ENCODE measurements at regions not wholly inside any gene's neighbourhood (a gene's known extent, or its start where the extent isn't known, plus 50 kb on each side); places are given as distances from the start of the nearest gene placed in this dataset.
A peak's percentile ranks its signal among the peaks of the same experiment; 100 is the strongest.

- TF ChIP-seq POLR2A (IDR thresholded peaks at IDR 0.05) = no peak
- TF ChIP-seq CTCF (IDR thresholded peaks at IDR 0.05) = no peak
- Histone ChIP-seq H3K36me3 (replicated peaks in 1 of 2; ENCODE audit: insufficient read depth in 1 of 2, low read depth in 2 of 2) (no peaks in the 10 kb centered on the region), H3K4me1 (peaks cover 6% of the 10 kb centered on the region), H3K9me3 (no peaks in the 10 kb centered on the region), H3K4me3 (no peak overlapping the region), H3K27ac (no peak overlapping the region), H3K27me3 (no peaks in the 10 kb centered on the region)
- WGBS, 2 donors = 81 to 90% methylated on average over 2 of the region's 2 CpGs
- ATAC-seq = no peak
- no peak for DNase-seq
- intact Hi-C loops (cut with DNase I) = no loop called here
Observed at GRCh38 chr6:117138425-117138824, 126.9 kb upstream of the VGLL2 start.

- no peak overlapping the region for H3K27ac ChIP-seq
- DNase-seq = peak in 1 of 4 donors; percentile 20
- H3K4me3 ChIP-seq = no peak overlapping the region
- TF ChIP-seq POLR2A (IDR thresholded peaks at IDR 0.05) (no peak), CTCF (IDR thresholded peaks at IDR 0.05) (no peak)
- intact Hi-C loops (cut with DNase I) = no loop called here
- no peak for ATAC-seq
- H3K36me3 ChIP-seq (replicated peaks in 1 of 2; ENCODE audit: insufficient read depth in 1 of 2, low read depth in 2 of 2) = no peaks in the 10 kb centered on the region
- H3K4me1 ChIP-seq = peaks cover 6% of the 10 kb centered on the region
- no peaks in the 10 kb centered on the region for H3K9me3 ChIP-seq
- H3K27me3 ChIP-seq = no peaks in the 10 kb centered on the region
Observed at GRCh38 chr6:117138920-117139319, 126.4 kb upstream of the VGLL2 start.

GRCh38 chr6:117142142-117142541, 123.2 kb upstream of the VGLL2 start:
- no peaks in the 10 kb centered on the region for H3K36me3 ChIP-seq (replicated peaks in 1 of 2; ENCODE audit: insufficient read depth in 1 of 2, low read depth in 2 of 2)
- intact Hi-C loops (cut with DNase I) = no loop called here
- no peak overlapping the region for H3K27ac ChIP-seq
- peaks cover 6% of the 10 kb centered on the region for H3K4me1 ChIP-seq
- H3K27me3 ChIP-seq = no peaks in the 10 kb centered on the region
- TF ChIP-seq CTCF (IDR thresholded peaks at IDR 0.05) = no peak
- no peak for TF ChIP-seq POLR2A (IDR thresholded peaks at IDR 0.05)
- 53 to 72% methylated on average over 3 of the region's 3 CpGs for WGBS, 2 donors
- ATAC-seq = no peak
- no peak overlapping the region for H3K4me3 ChIP-seq
- no peak for DNase-seq
- no peaks in the 10 kb centered on the region for H3K9me3 ChIP-seq

- Histone ChIP-seq H3K4me3 (no peak overlapping the region), H3K4me1 (peaks cover 6% of the 10 kb centered on the region), H3K36me3 (replicated peaks in 1 of 2; ENCODE audit: insufficient read depth in 1 of 2, low read depth in 2 of 2) (no peaks in the 10 kb centered on the region), H3K9me3 (no peaks in the 10 kb centered on the region), H3K27me3 (no peaks in the 10 kb centered on the region), H3K27ac (no peak overlapping the region)
- DNase-seq = no peak
- no peak for TF ChIP-seq POLR2A (IDR thresholded peaks at IDR 0.05)
- TF ChIP-seq CTCF (IDR thresholded peaks at IDR 0.05) = no peak
- no peak for ATAC-seq
- 50 to 76% methylated on average over 1 of the region's 1 CpG for WGBS, 2 donors
- intact Hi-C loops (cut with DNase I) = no loop called here
Observed at GRCh38 chr6:117142995-117143394, 122.4 kb upstream of the VGLL2 start.

GRCh38 chr6:117143647-117144046, 121.7 kb upstream of the VGLL2 start:
- DNase-seq (no peak), ATAC-seq (no peak)
- Histone ChIP-seq H3K27ac (no peak overlapping the region), H3K4me3 (no peak overlapping the region), H3K4me1 (peaks cover 6% of the 10 kb centered on the region), H3K27me3 (no peaks in the 10 kb centered on the region), H3K36me3 (replicated peaks in 1 of 2; ENCODE audit: insufficient read depth in 1 of 2, low read depth in 2 of 2) (no peaks in the 10 kb centered on the region), H3K9me3 (no peaks in the 10 kb centered on the region)
- 56 to 57% methylated on average over 2 of the region's 2 CpGs for WGBS, 2 donors
- TF ChIP-seq CTCF (IDR thresholded peaks at IDR 0.05) = no peak
- no peak for TF ChIP-seq POLR2A (IDR thresholded peaks at IDR 0.05)
- intact Hi-C loops (cut with DNase I) = no loop called here
